PC-9 (cell line): ENCODE measurements at regions not wholly inside any gene's neighbourhood (a gene's known extent, or its start where the extent isn't known, plus 50 kb on each side); places are given as distances from the start of the nearest gene placed in this dataset.

Experiments used
- BruUV-seq: library from RNA; stranded (reverse); fragments of 400-500 nt; replicated peaks from 2 replicates; lab custom pipeline; 2021; lab: Mats Ljungman, UMichigan
- CTCF ChIA-PET: fragments of 300-600 bp; sonication (Branson Sonifier 250); formaldehyde crosslinking; loops from one replicate; lab custom pipeline; 2022; ENCODE audit warnings: antibody characterized with exemption; lab: Charles Lee
- POLR2A ChIA-PET: fragments of 300-600 bp; sonication (Branson Sonifier 250); formaldehyde crosslinking; loops from one replicate; lab custom pipeline; 2022; ENCODE audit warnings: antibody characterized with exemption; ENCODE audit not compliant: unreplicated experiment; lab: Charles Lee
- DNase-seq, 2 experiments: peaks; one replicate each; pipeline versions ENCODE4 v3.0.0 to v3.0.0-alpha.2; 2015 to 2022; ENCODE audit warnings: mixed read lengths in 1 of 2
- H2AFZ ChIP-seq: fragments of 200-600 bp; sonication (generic); 2 replicates; pipeline ENCODE4 v1.8.1; 2017; ENCODE audit warnings: antibody characterized with exemption
- H3F3A ChIP-seq: fragments of 200-600 bp; sonication (generic); 2 replicates; pipeline ENCODE4 v1.8.1; 2017; ENCODE audit warnings: antibody characterized with exemption, mild to moderate bottlenecking, low read depth; ENCODE audit not compliant: insufficient read depth
- H3K27ac ChIP-seq: fragments of 200-600 bp; sonication (generic); 2 replicates; pipeline ENCODE4 v1.6.1; 2016; ENCODE audit warnings: mixed run types
- H3K27me3 ChIP-seq: fragments of 200-600 bp; sonication (generic); 2 replicates; pipeline ENCODE4 v1.6.1; 2016; ENCODE audit warnings: low read depth, mixed run types; ENCODE audit not compliant: insufficient read depth
- H3K36me3 ChIP-seq: fragments of 200-600 bp; sonication (generic); 2 replicates; pipeline ENCODE4 v1.6.1; 2016; ENCODE audit warnings: low read depth, mixed run types
- H3K4me1 ChIP-seq: fragments of 200-600 bp; sonication (generic); replicated peaks from 2 replicates; pipeline ENCODE4 v1.6.1; 2016; ENCODE audit warnings: mixed run types; ENCODE audit not compliant: insufficient read depth
- H3K4me2 ChIP-seq: fragments of 200-600 bp; sonication (generic); 2 replicates; pipeline ENCODE4 v1.6.1; 2017; ENCODE audit warnings: mixed run types
- H3K4me3 ChIP-seq: fragments of 200-600 bp; sonication (generic); 2 replicates; pipeline ENCODE4 v1.6.1; 2016; ENCODE audit warnings: mixed run types
- H3K79me2 ChIP-seq: fragments of 200-600 bp; sonication (generic); 2 replicates; pipeline ENCODE4 v1.6.1; 2017; ENCODE audit warnings: low read depth, mixed run types
- H3K9me2 ChIP-seq: fragments of 200-600 bp; sonication (generic); 2 replicates; pipeline ENCODE4 v1.8.1; 2017; ENCODE audit warnings: mild to moderate bottlenecking; ENCODE audit not compliant: insufficient read depth
- H3K9me3 ChIP-seq: fragments of 200-600 bp; sonication (generic); 2 replicates; pipeline ENCODE4 v1.8.1; 2016; ENCODE audit warnings: low read depth; ENCODE audit not compliant: insufficient read depth
- H4K20me1 ChIP-seq: fragments of 200-600 bp; sonication (generic); 2 replicates; pipeline ENCODE4 v1.8.1; 2017; ENCODE audit not compliant: insufficient read depth
- CTCF ChIP-seq: fragments of 200-600 bp; sonication (generic); conservative IDR thresholded peaks from 2 replicates; pipeline ENCODE4 v1.6.1; 2017; ENCODE audit warnings: mixed run types, antibody characterized with exemption, mild to moderate bottlenecking, moderate library complexity
- EZH2 ChIP-seq: fragments of 200-600 bp; sonication (generic); IDR thresholded peaks from 2 replicates; pipeline ENCODE4 v1.8.0; 2017; ENCODE audit warnings: antibody characterized with exemption, low read depth
- intact Hi-C: fragments of 100-400 bp; cut with micrococcal nuclease; formaldehyde crosslinking; loops from one replicate; pipeline ENCODE4 v1.10.0; 2022; ENCODE audit not compliant: unreplicated experiment

- CTCF ChIA-PET: no interaction called here
Observed at GRCh38 chr5:125151150-125151900, 404.9 kb upstream of the ZNF608 start.

GRCh38 chr5:125152044-125152443 lies 405.6 kb upstream of the ZNF608 start:
- no peak overlapping the region for H3K4me2 ChIP-seq
- no peaks in the 10 kb centered on the region for H3K27me3 ChIP-seq
- POLR2A ChIA-PET: no interaction called here
- no peaks in the 10 kb centered on the region for H4K20me1 ChIP-seq
- H3K9me3 ChIP-seq: no peaks in the 10 kb centered on the region
- no peak overlapping the region for H3K27ac ChIP-seq
- no peaks in the 10 kb centered on the region for H3F3A ChIP-seq
- no peaks in the 10 kb centered on the region for H3K4me1 ChIP-seq
- BruUV-seq: no TSS peak
- intact Hi-C loops: no loop called here
- TF ChIP-seq EZH2 (no peak), CTCF (no peak)
- no peaks in the 10 kb centered on the region for H3K79me2 ChIP-seq
- DNase-seq: no peak
- CTCF ChIA-PET: no interaction called here
- no peaks in the 10 kb centered on the region for H3K36me3 ChIP-seq
- no peaks in the 10 kb centered on the region for H3K9me2 ChIP-seq
- no peak overlapping the region for H2AFZ ChIP-seq
- no peak overlapping the region for H3K4me3 ChIP-seq

More at GRCh38 chr5:125151150-125151900, 404.9 kb upstream of the ZNF608 start:
- H3K79me2 ChIP-seq: no peaks in the 10 kb centered on the region
- H3K9me3 ChIP-seq: no peaks in the 10 kb centered on the region
- TF ChIP-seq CTCF (no peak), EZH2 (no peak)
- no peaks in the 10 kb centered on the region for H3K27me3 ChIP-seq
- no peak overlapping the region for H3K27ac ChIP-seq
- DNase-seq: no peak
- H3K9me2 ChIP-seq: no peaks in the 10 kb centered on the region
- H2AFZ ChIP-seq: no peak overlapping the region
- H3K36me3 ChIP-seq: no peaks in the 10 kb centered on the region
- intact Hi-C loops: no loop called here
- no peaks in the 10 kb centered on the region for H3K4me1 ChIP-seq
- H4K20me1 ChIP-seq: no peaks in the 10 kb centered on the region
- no peak overlapping the region for H3K4me3 ChIP-seq
- POLR2A ChIA-PET: no interaction called here
- H3F3A ChIP-seq: no peaks in the 10 kb centered on the region
- no peak overlapping the region for H3K4me2 ChIP-seq
- no TSS peak for BruUV-seq

GRCh38 chr5:125152461-125153189 lies 406.2 kb upstream of the ZNF608 start:
- POLR2A ChIA-PET: no interaction called here
- BruUV-seq: no TSS peak
- no peak for TF ChIP-seq EZH2
- no peak for TF ChIP-seq CTCF
- Histone ChIP-seq H3K4me1 (no peaks in the 10 kb centered on the region), H3K4me3 (no peak overlapping the region), H3K9me3 (no peaks in the 10 kb centered on the region), H3K27me3 (no peaks in the 10 kb centered on the region), H2AFZ (no peak overlapping the region), H3K27ac (no peak overlapping the region), H3K9me2 (no peaks in the 10 kb centered on the region), H3K36me3 (no peaks in the 10 kb centered on the region), H3K4me2 (no peak overlapping the region), H4K20me1 (no peaks in the 10 kb centered on the region), H3K79me2 (no peaks in the 10 kb centered on the region), H3F3A (no peaks in the 10 kb centered on the region)
- intact Hi-C loops: no loop called here
- DNase-seq: no peak
- CTCF ChIA-PET: no interaction called here
